K562 (cell line): ENCODE measurements at regions not wholly inside any gene's neighbourhood (a gene's known extent, or its start where the extent isn't known, plus 50 kb on each side); places are given as distances from the start of the nearest gene placed in this dataset.
A peak's percentile ranks its signal among the peaks of the same experiment; 100 is the strongest.

ENCODE experiments used
- ATAC-seq: fragments of 200-7000 bp; cut with Tn5 transposase; 3 replicates; pipeline ENCODE4 v1.9.1; 2020; ENCODE audit warnings: moderate library complexity
- BruUV-seq: library from RNA; stranded (reverse); fragments of 400-500 nt; replicated peaks from 2 replicates; lab custom pipeline; 2021; lab: Mats Ljungman, UMichigan
- CTCF ChIA-PET: fragments of 300-600 bp; formaldehyde crosslinking; extraction: SDS; loops from one replicate; lab custom pipeline; 2021; ENCODE audit warnings: low intra/inter-chr PET ratio; lab: Yijun Ruan, JAX
- POLR2A ChIA-PET: fragments of 300-600, 350-650 bp; sonication (Branson Sonifier 250); formaldehyde crosslinking; extraction: SDS; loops from one replicate; lab custom pipeline; 2021; ENCODE audit warnings: antibody characterized with exemption, inconsistent platforms; lab: Yijun Ruan, JAX
- DNase-seq, 4 experiments: peaks; one replicate each; pipeline versions ENCODE4 v3.0.0 to v3.0.0-alpha.2; 2011 to 2018; ENCODE audit warnings: low spot score in 3 of 4, mixed read lengths in 3 of 4; ENCODE audit errors: extremely low read depth in 1 of 4
- FAIRE-seq: peaks from 2 replicates; lab custom pipeline; 2011; peaks lifted over from hg19 to GRCh38; lab: Jason Lieb, UNC
- H2AFZ ChIP-seq: 2 replicates; pipeline ENCODE4 v1.6.0; 2011; ENCODE audit warnings: low read depth, low read length, control low read depth, inconsistent platforms
- H3K27ac ChIP-seq: fragments of 200-600 bp; 3 replicates; pipeline ENCODE4 v1.8.0; 2011; ENCODE audit warnings: low read depth, mild to moderate bottlenecking, control low read depth, inconsistent platforms, low read length, moderate library complexity, mixed read lengths; ENCODE audit errors: extremely low read depth
- H3K27me3 ChIP-seq, 2 experiments: fragments of 300-600 bp in 1 of 2; 2 replicates in 1 of 2; 3 replicates in 1 of 2; pipeline versions ENCODE4 v1.6.0 to v1.8.0; 2011; ENCODE audit warnings: inconsistent platforms in 2 of 2, low read length in 2 of 2, mild to moderate bottlenecking in 1 of 2, mixed read lengths in 1 of 2, moderate library complexity in 1 of 2; ENCODE audit not compliant: control insufficient read depth in 2 of 2, insufficient read depth in 2 of 2
- H3K36me3 ChIP-seq: fragments of 300-600 bp; 3 replicates; pipeline ENCODE4 v1.8.0; 2011; ENCODE audit warnings: mild to moderate bottlenecking, low read length, inconsistent platforms; ENCODE audit not compliant: control insufficient read depth, insufficient read depth
- H3K4me1 ChIP-seq, 2 experiments: fragments of 200-600 bp in 1 of 2; replicated peaks in 1 of 2; 2 replicates in 1 of 2; 3 replicates in 1 of 2; pipeline versions ENCODE4 v1.5.1 to v1.8.0; 2011; ENCODE audit warnings: inconsistent platforms in 2 of 2, low read length in 2 of 2, mild to moderate bottlenecking in 1 of 2, mixed read lengths in 1 of 2, moderate library complexity in 1 of 2; ENCODE audit not compliant: control insufficient read depth in 2 of 2, insufficient read depth in 2 of 2
- H3K4me2 ChIP-seq: 2 replicates; pipeline ENCODE4 v1.6.1; 2011; ENCODE audit warnings: low read length, control low read depth, inconsistent platforms, mixed read lengths; ENCODE audit not compliant: insufficient read depth
- H3K4me3 ChIP-seq: fragments of 200-600 bp; sonication (generic), shearing (Covaris generic); 2 replicates; pipeline ENCODE4 v1.5.1; 2016; ENCODE audit warnings: control low read depth, inconsistent platforms
- H3K79me2 ChIP-seq: fragments of 200-600 bp; 3 replicates; pipeline ENCODE4 v1.8.0; 2011; ENCODE audit warnings: low read length, inconsistent platforms; ENCODE audit not compliant: control insufficient read depth, insufficient read depth
- H3K9ac ChIP-seq, 2 experiments: 2 replicates each; pipeline versions ENCODE4 v1.6.0 to v1.6.1; 2011; ENCODE audit warnings: low read depth in 2 of 2, low read length in 2 of 2, control low read depth in 1 of 2, inconsistent platforms in 1 of 2, mild to moderate bottlenecking in 1 of 2, mixed read lengths in 1 of 2; ENCODE audit not compliant: insufficient read depth in 1 of 2
- H3K9me1 ChIP-seq: one replicate; pipeline ENCODE4 v1.6.0; 2011; ENCODE audit warnings: inconsistent platforms, mild to moderate bottlenecking, low read length, moderate library complexity; ENCODE audit not compliant: control insufficient read depth, insufficient read depth
- H3K9me3 ChIP-seq: replicated peaks from 2 replicates; pipeline ENCODE4 v1.5.1; 2011; ENCODE audit warnings: low read depth, low read length, inconsistent platforms; ENCODE audit not compliant: control insufficient read depth, insufficient read depth
- H4K20me1 ChIP-seq: replicated peaks from 2 replicates; pipeline ENCODE4 v1.6.1; 2011; ENCODE audit warnings: low read length, inconsistent platforms, mixed read lengths; ENCODE audit not compliant: control insufficient read depth, insufficient read depth
- CEBPZ ChIP-seq: fragments of 150-350 bp; IDR thresholded peaks from 2 replicates; pipeline ENCODE4 v1.6.1; 2014; ENCODE audit warnings: low read depth, mild to moderate bottlenecking, low read length, borderline replicate concordance
- GTF2F1 ChIP-seq: IDR thresholded peaks from 2 replicates; pipeline ENCODE4 v1.6.1; 2011; ENCODE audit warnings: low read depth, low read length, improper control_type of control experiment
- KHSRP ChIP-seq: fragments of 450-650 bp; IDR thresholded peaks from 2 replicates; pipeline ENCODE4 v1.6.1; 2017
- LARP7 ChIP-seq: fragments of 450-650 bp; IDR thresholded peaks from 2 replicates; pipeline ENCODE4 v1.6.1; 2016
- NR3C1 ChIP-seq: sonication (generic); formaldehyde crosslinking; IDR thresholded peaks from 2 replicates; pipeline ENCODE4 v1.8.1; 2022; ENCODE audit warnings: missing genetic modification reagents
- RFX5 ChIP-seq: IDR thresholded peaks from 2 replicates; pipeline ENCODE4 v1.6.1; 2011; ENCODE audit warnings: low read depth, mild to moderate bottlenecking, improper control_type of control experiment, low read length
- SIX5 ChIP-seq, 2 experiments: IDR thresholded peaks; 2 replicates each; pipeline ENCODE4 v1.6.1; 2011; ENCODE audit warnings: low read length in 2 of 2, borderline replicate concordance in 1 of 2, low read depth in 1 of 2, mild to moderate bottlenecking in 1 of 2, moderate library complexity in 1 of 2; ENCODE audit not compliant: insufficient read depth in 1 of 2
- ZNF512 ChIP-seq: IDR thresholded peaks from 2 replicates; pipeline ENCODE4 v1.6.1; 2016; ENCODE audit warnings: missing genetic modification characterization, missing compliant biosample characterization
- ZNF644 ChIP-seq: fragments of 200-800 bp; sonication (Bioruptor generic); IDR thresholded peaks from 2 replicates; pipeline ENCODE4 v1.6.1; 2016; ENCODE audit warnings: low read depth, missing genetic modification characterization, missing compliant biosample characterization
- ZNF717 ChIP-seq: fragments of 250-450 bp; sonication (Bioruptor Pico); IDR thresholded peaks from 2 replicates; pipeline ENCODE4 v1.5.0; 2021
- WGBS: fragments of 100-300 bp; shearing (Covaris generic); methylation state at CpG from one replicate; pipeline ENCODE4 v1.1.6; 2016; ENCODE audit warnings: low coverage, mixed read lengths; ENCODE audit not compliant: insufficient coverage; ENCODE audit errors: missing lambda C conversion rate; 5-methylcytosine and 5-hydroxymethylcytosine counted together
- in situ Hi-C: fragments of 300-500 bp; cut with MboI; formaldehyde crosslinking; loops from 4 replicates; pipeline ENCODE4 v1.15.0; 2018; ENCODE audit warnings: inconsistent platforms, mixed read lengths
- intact Hi-C: fragments of 100-400 bp; cut with micrococcal nuclease; formaldehyde crosslinking; loops from 2 replicates; pipeline ENCODE4 v1.14.2; 2022

- CTCF ChIA-PET: no interaction called here
- no peak for FAIRE-seq
- ATAC-seq: no peak
- no peak for DNase-seq
- no peak overlapping the region for H3K4me3 ChIP-seq
- in situ Hi-C loops (no loop called here), intact Hi-C loops (no loop called here)
- TF ChIP-seq RFX5 (no peak), LARP7 (0 out of 2 replicates have a peak, but pooled peaks have one; percentile 44), ZNF512 (peak; percentile 77)
- H3K79me2 ChIP-seq: no peaks in the 10 kb centered on the region
- H3K36me3 ChIP-seq: peaks cover 29% of the 10 kb centered on the region
- no peak overlapping the region for H3K27ac ChIP-seq
- H3K9ac ChIP-seq: no peak overlapping the region
- POLR2A ChIA-PET: no interaction called here
- H2AFZ ChIP-seq: no peak overlapping the region
- BruUV-seq: no TSS peak
- no peaks in the 10 kb centered on the region for H3K9me1 ChIP-seq
- no peaks in the 10 kb centered on the region for H3K27me3 ChIP-seq
- no peaks in the 10 kb centered on the region; the same call in 1 of the 2 replicates for H4K20me1 ChIP-seq
- no peaks in the 10 kb centered on the region for H3K9me3 ChIP-seq
- no peaks in the 10 kb centered on the region for H3K4me1 ChIP-seq
- no peak overlapping the region for H3K4me2 ChIP-seq
Measured at GRCh38 chr2:111243295-111243694, 122.6 kb downstream of the BCL2L11 start.

- WGBS: 87% methylated on average over 3 of the region's 3 CpGs
- no peaks in the 10 kb centered on the region; the same call in 1 of the 2 replicates for H4K20me1 ChIP-seq
- H3K9me1 ChIP-seq: no peaks in the 10 kb centered on the region
- H3K36me3 ChIP-seq: peaks cover 28% of the 10 kb centered on the region
- no peaks in the 10 kb centered on the region for H3K4me1 ChIP-seq
- ATAC-seq: no peak
- H3K9me3 ChIP-seq: no peaks in the 10 kb centered on the region
- intact Hi-C loops: no loop called here
- no peak overlapping the region for H3K27ac ChIP-seq
- no peak overlapping the region for H2AFZ ChIP-seq
- H3K4me3 ChIP-seq: no peak overlapping the region
- no peak for DNase-seq
- H3K79me2 ChIP-seq: no peaks in the 10 kb centered on the region
- ChIA-PET POLR2A (no interaction called here), CTCF (no interaction called here)
- no peaks in the 10 kb centered on the region for H3K27me3 ChIP-seq
- H3K9ac ChIP-seq: no peak overlapping the region
- in situ Hi-C loops: no loop called here
- H3K4me2 ChIP-seq: no peak overlapping the region
- no peak for FAIRE-seq
- BruUV-seq: no TSS peak
- TF ChIP-seq GTF2F1 (no peak), NR3C1 (CRISPR knock-in tag) (no peak), ZNF512 (no peak), ZNF717 (CRISPR knock-in tag) (no peak), SIX5 (IDR thresholded peaks at IDR 0.05; ENCODE audit: borderline replicate concordance in 1 of 2, insufficient read depth in 1 of 2, low read depth in 1 of 2, low read length in 2 of 2) (no peak), KHSRP (no peak), ZNF644 (no peak), CEBPZ (no peak)
Measured at GRCh38 chr2:111244864-111245263, 124.2 kb downstream of the BCL2L11 start.
